Mucosa of descending colon (tissue), 3 donors: ENCODE measurements at regions not wholly inside any gene's neighbourhood (a gene's known extent, or its start where the extent isn't known, plus 50 kb on each side); places are given as distances from the start of the nearest gene placed in this dataset.

Experiments used
- ATAC-seq: fragments of 200-7000 bp; cut with Tn5 transposase; one replicate; pipeline ENCODE4 v1.9.1; 2020; ENCODE audit warnings: mild to moderate bottlenecking, moderate library complexity
- DNase-seq, 3 donors: peaks; one replicate each; pipeline ENCODE4 v3.0.0-alpha.2; 2020
- H3K36me3 ChIP-seq: fragments of 200-600 bp; one replicate; pipeline ENCODE4 v1.8.0; 2021; ENCODE audit warnings: low read depth, mild to moderate bottlenecking
- H3K4me1 ChIP-seq: fragments of 200-600 bp; one replicate; pipeline ENCODE4 v1.8.0; 2021; ENCODE audit warnings: low read depth, mild to moderate bottlenecking
- H3K4me3 ChIP-seq: fragments of 200-600 bp; one replicate; pipeline ENCODE4 v1.8.0; 2021; ENCODE audit warnings: mild to moderate bottlenecking
- H3K9me3 ChIP-seq: fragments of 200-600 bp; one replicate; pipeline ENCODE4 v1.8.0; 2021; ENCODE audit warnings: mild to moderate bottlenecking
- intact Hi-C, 2 donors: fragments of 100-400 bp; cut with DNase I in 1 of 2; cut with micrococcal nuclease in 1 of 2; formaldehyde crosslinking; loops; one replicate each; pipeline versions ENCODE4 v1.11.0 to v1.11.1; 2022; cut with DNase I, micrococcal nuclease
- TF ChIP-seq, protein P1 (sequence below): fragments of 200-600 bp; IDR thresholded peaks from one replicate; pipeline ENCODE4 v1.8.0; 2022; ENCODE audit warnings: antibody characterized with exemption, mild to moderate bottlenecking
- donor health status: DM: no; HTN: no; CAD: no; lungs with moderate emphysema.
- donor health status: DM: no; HTN: no; CAD: no.
- donor health status: DM: no; HTN: yes; CAD: no.

DNA sequence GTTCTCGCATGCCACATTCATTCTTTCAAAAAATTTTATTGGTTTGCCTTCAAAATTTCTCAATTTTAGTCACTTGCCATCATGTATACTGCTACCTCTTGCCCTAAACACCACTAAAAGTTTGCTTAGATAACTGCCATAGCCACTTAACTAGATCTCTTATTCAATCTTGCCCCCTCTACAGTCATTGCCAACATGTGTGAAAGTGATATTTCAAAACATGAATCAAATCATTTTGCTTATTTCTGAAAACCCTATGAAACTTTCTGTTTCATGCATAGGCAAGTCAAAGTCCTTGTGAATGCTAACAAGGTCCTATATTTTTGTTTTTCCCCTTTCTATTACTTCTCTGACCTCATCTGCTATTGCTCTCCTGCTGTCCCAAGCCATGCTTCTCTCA is 397.1 kb downstream of the KCNJ3 start:
- H3K9me3 ChIP-seq, result no peaks in the 10 kb centered on the region
- no peak for ATAC-seq
- no peaks in the 10 kb centered on the region for H3K4me1 ChIP-seq
- H3K4me3 ChIP-seq, result no peak overlapping the region
- no peak for DNase-seq
- no peaks in the 10 kb centered on the region for H3K36me3 ChIP-seq
- TF ChIP-seq, protein P1, sequence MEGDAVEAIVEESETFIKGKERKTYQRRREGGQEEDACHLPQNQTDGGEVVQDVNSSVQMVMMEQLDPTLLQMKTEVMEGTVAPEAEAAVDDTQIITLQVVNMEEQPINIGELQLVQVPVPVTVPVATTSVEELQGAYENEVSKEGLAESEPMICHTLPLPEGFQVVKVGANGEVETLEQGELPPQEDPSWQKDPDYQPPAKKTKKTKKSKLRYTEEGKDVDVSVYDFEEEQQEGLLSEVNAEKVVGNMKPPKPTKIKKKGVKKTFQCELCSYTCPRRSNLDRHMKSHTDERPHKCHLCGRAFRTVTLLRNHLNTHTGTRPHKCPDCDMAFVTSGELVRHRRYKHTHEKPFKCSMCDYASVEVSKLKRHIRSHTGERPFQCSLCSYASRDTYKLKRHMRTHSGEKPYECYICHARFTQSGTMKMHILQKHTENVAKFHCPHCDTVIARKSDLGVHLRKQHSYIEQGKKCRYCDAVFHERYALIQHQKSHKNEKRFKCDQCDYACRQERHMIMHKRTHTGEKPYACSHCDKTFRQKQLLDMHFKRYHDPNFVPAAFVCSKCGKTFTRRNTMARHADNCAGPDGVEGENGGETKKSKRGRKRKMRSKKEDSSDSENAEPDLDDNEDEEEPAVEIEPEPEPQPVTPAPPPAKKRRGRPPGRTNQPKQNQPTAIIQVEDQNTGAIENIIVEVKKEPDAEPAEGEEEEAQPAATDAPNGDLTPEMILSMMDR, result no peak
- intact Hi-C loops, result no loop called here

DNA sequence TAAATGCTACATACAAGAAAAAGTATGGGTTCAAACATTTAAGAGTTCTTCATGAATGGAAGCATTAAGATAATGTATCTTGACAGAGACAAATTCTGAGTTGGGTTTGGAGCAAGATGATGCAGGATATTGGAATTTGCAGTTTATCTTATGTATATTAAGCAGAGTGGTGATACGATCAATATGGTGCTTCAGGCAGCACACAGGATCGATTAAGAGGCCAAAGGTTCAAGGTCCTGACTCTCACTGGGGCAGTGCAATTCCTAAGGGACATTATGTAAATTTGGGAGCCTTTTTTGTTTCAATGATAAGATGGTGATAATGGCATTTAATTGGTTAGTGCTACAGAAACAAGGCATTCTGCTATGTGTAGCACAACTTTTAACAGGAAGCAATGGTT is 381.9 kb downstream of the KCNJ3 start:
- H3K4me1 ChIP-seq, result no peaks in the 10 kb centered on the region
- no peak for DNase-seq
- no peak overlapping the region for H3K4me3 ChIP-seq
- intact Hi-C loops, result no loop called here
- H3K9me3 ChIP-seq, result no peaks in the 10 kb centered on the region
- TF ChIP-seq, protein P1, result no peak
- no peaks in the 10 kb centered on the region for H3K36me3 ChIP-seq
- ATAC-seq, result no peak

DNA sequence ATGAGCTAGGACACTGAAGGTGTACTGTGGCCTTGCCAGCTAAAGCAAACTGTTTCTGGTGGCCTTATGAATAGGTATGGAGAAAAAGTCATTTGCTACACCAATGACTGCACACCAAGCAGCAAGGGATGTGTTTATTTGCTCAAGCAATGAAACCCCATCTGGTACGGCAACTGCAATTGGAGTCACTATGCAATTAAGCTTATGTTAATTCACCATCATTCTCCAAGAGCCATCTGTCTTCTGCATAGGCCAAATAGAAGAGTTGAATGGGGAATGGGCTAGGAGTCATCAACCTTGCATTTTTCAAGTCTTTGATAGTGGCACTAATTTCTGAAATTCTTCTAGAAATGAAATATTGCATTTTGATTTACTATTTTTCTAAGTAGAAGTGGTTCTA is 372.0 kb downstream of the KCNJ3 start:
- H3K4me3 ChIP-seq, result no peak overlapping the region
- no peaks in the 10 kb centered on the region for H3K4me1 ChIP-seq
- ATAC-seq, result no peak
- DNase-seq, result no peak
- no peaks in the 10 kb centered on the region for H3K9me3 ChIP-seq
- intact Hi-C loops, result no loop called here
- no peaks in the 10 kb centered on the region for H3K36me3 ChIP-seq
- TF ChIP-seq, protein P1, result no peak

DNA sequence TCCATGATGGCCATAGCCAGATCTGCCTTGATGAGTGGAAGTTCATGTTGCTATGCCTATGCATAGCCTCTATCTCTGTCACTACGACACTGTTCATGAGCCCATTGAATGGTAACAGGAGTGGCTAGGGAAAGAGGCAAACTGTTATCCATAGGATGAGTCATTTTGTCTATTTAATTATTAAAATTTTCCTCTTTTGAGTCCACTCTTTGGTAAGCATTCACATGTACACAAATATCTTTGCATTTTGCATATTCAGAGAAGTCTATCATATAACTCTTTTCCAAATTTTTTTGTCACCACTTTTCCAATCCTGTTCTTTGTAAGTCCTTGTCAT is 364.4 kb downstream of the KCNJ3 start:
- no peaks in the 10 kb centered on the region for H3K9me3 ChIP-seq
- intact Hi-C loops, result no loop called here
- no peak for DNase-seq
- no peak overlapping the region for H3K4me3 ChIP-seq
- H3K4me1 ChIP-seq, result no peaks in the 10 kb centered on the region
- TF ChIP-seq, protein P1, result no peak
- no peaks in the 10 kb centered on the region for H3K36me3 ChIP-seq
- no peak for ATAC-seq

DNA sequence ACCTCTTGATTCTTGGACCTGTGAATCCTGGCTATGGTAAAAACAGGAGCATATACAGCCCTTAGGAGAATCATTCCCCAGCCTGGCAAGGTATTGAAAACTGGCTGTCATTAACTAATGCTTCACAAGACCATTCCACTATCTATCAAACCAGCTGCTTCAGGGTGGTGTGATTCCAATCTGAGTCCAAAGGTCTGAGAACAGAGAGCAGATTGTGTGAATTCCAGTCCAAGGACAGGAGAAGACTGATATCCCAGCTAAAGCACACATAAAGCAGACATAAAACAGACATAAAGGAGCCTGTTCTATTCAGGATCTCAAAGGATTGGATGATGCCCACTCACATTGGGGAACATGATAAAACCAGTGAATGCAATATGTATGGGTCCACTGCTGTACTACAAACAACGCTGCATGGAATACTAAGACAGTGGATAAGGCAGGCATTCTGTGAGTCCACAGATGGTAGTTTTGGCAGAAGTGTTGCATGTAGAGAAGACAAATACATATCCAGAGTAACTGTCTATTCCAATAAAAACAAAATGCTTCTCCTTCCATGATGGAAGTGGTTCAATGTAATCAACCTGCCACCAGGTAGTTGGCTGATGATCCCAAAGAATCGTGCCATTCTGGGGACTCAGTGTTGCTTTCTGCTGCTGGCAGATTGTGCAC is 363.9 kb downstream of the KCNJ3 start:
- intact Hi-C loops, result no loop called here
- no peak overlapping the region for H3K4me3 ChIP-seq
- DNase-seq (no peak), ATAC-seq (no peak)
- H3K4me1 ChIP-seq, result no peaks in the 10 kb centered on the region
- no peaks in the 10 kb centered on the region for H3K36me3 ChIP-seq
- no peaks in the 10 kb centered on the region for H3K9me3 ChIP-seq
- TF ChIP-seq, protein P1, result no peak

DNA sequence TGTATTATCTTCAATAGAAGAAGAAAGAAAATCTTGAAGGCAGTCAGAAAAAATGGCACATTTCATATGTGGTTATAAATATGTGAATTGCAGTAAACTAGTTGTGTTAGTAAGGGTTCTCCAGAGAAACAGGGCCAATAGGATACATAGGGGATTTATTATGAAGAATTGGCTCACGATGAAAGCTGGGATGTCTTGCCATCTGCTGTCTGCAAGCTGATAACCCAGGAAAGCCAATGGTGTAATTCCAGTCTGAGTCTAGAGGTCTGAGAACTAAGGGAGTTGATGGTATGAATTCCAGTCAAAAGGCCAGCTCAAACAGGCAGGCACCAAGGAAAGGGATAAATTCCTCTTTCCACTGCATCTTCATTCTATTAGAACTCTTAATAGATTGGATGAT is 362.4 kb downstream of the KCNJ3 start:
- no peak overlapping the region for H3K4me3 ChIP-seq
- intact Hi-C loops, result no loop called here
- H3K4me1 ChIP-seq, result no peaks in the 10 kb centered on the region
- TF ChIP-seq, protein P1, result no peak
- no peak for ATAC-seq
- no peak for DNase-seq
- no peaks in the 10 kb centered on the region for H3K9me3 ChIP-seq
- H3K36me3 ChIP-seq, result no peaks in the 10 kb centered on the region
